ENCODE measurements at regions not wholly inside any gene's neighbourhood (a gene's known extent, or its start where the extent isn't known, plus 50 kb on each side); places are given as distances from the start of the nearest gene placed in this dataset.

GRCh38 chr18:22723221-22723620 lies 209.9 kb upstream of the RBBP8 start:
- H3K9me3 ChIP-seq (replicated peaks in 1 of 3): no peaks in the 10 kb centered on the region
- 26 to 41% (median 38%) methylated on average over 2 of the region's 2 CpGs for WGBS, 4 donors
- intact Hi-C loops (cut with DNase I): no loop called here

GRCh38 chr18:22723773-22724172 lies 209.4 kb upstream of the RBBP8 start:
- 61 to 77% (median 70%) methylated on average over 2 of the region's 2 CpGs for WGBS, 4 donors
- Histone ChIP-seq H3K27ac (peak overlapping the region in 4 of 5 donors; percentile 24 to 72 (median 48)), H3K9me3 (replicated peaks in 1 of 3) (no peaks in the 10 kb centered on the region), H3K36me3 (replicated peaks in 1 of 2) (no peaks in the 10 kb centered on the region), H3K4me3 (no peak overlapping the region), H3K27me3 (no peaks in the 10 kb centered on the region), H3K4me1 (replicated peaks in 1 of 2) (peaks cover 6 to 18% of the 10 kb centered on the region in 2 donors)
- no peak for DNase-seq
- TF ChIP-seq POLR2A (IDR thresholded peaks at IDR 0.05) (no peak), CTCF (IDR thresholded peaks at IDR 0.05) (no peak)
- intact Hi-C loops (cut with DNase I): no loop called here

More at GRCh38 chr18:22723221-22723620, 209.9 kb upstream of the RBBP8 start:
- Histone ChIP-seq H3K4me1 (replicated peaks in 1 of 2) (peaks cover 6 to 18% of the 10 kb centered on the region in 2 donors), H3K4me3 (no peak overlapping the region), H3K36me3 (replicated peaks in 1 of 2) (no peaks in the 10 kb centered on the region), H3K27ac (peak overlapping the region in 4 of 5 donors; percentile 24 to 72 (median 48)), H3K27me3 (no peaks in the 10 kb centered on the region)
- peak in 5 of 7 donors; percentile 38 to 63 (median 60) for DNase-seq
- TF ChIP-seq POLR2A (IDR thresholded peaks at IDR 0.05) (no peak), CTCF (IDR thresholded peaks at IDR 0.05) (no peak)

GRCh38 chr18:22726469-22726868 lies 206.7 kb upstream of the RBBP8 start:
- H3K36me3 ChIP-seq (replicated peaks in 1 of 2): no peaks in the 10 kb centered on the region
- TF ChIP-seq CTCF (IDR thresholded peaks at IDR 0.05): no peak
- no peak for TF ChIP-seq POLR2A (IDR thresholded peaks at IDR 0.05)
- intact Hi-C loops (cut with DNase I): no loop called here
- WGBS, 4 donors: 78 to 96% (median 85%) methylated on average over 2 of the region's 2 CpGs
- H3K4me3 ChIP-seq: no peak overlapping the region
- no peak for DNase-seq
- H3K9me3 ChIP-seq (replicated peaks in 1 of 3): no peaks in the 10 kb centered on the region
- no peaks in the 10 kb centered on the region for H3K27me3 ChIP-seq
- H3K4me1 ChIP-seq (replicated peaks in 1 of 2): peaks cover 6 to 18% of the 10 kb centered on the region in 2 donors
- no peak overlapping the region for H3K27ac ChIP-seq

DNA sequence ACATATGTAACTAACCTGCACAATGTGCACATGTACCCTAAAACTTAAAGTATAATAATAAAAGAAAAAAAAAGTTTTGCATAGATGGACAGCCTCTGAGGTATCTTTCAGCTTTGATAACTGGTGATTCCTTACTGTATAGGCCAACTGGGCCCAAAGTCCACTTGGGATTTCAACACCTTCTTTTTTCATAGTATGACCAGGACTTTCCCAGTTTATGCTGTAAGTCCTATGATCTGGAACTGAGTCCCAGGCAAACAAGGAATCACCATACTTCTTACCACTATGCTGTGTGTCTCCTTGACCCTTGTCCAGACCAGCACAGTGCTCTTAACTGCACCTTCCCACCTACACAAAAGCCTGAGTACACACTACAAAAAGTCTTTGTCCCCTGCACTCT lies 205.1 kb upstream of the RBBP8 start:
- H3K36me3 ChIP-seq (replicated peaks in 1 of 2): no peaks in the 10 kb centered on the region
- intact Hi-C loops (cut with DNase I): no loop called here
- H3K4me3 ChIP-seq: no peak overlapping the region
- no peak for TF ChIP-seq CTCF (IDR thresholded peaks at IDR 0.05)
- TF ChIP-seq POLR2A (IDR thresholded peaks at IDR 0.05): no peak
- peaks cover 6 to 13% of the 10 kb centered on the region in 2 donors for H3K4me1 ChIP-seq (replicated peaks in 1 of 2)
- no peaks in the 10 kb centered on the region for H3K9me3 ChIP-seq (replicated peaks in 1 of 3)
- H3K27ac ChIP-seq: no peak overlapping the region
- no peaks in the 10 kb centered on the region for H3K27me3 ChIP-seq
- DNase-seq: no peak

Data from adrenal gland (tissue), 9 donors.